T-helper 22 cell (primary cell): ENCODE measurements at regions not wholly inside any gene's neighbourhood (a gene's known extent, or its start where the extent isn't known, plus 50 kb on each side); places are given as distances from the start of the nearest gene placed in this dataset.

Experiments used
- DNase-seq: peaks from one replicate; pipeline ENCODE4 v3.0.0-alpha.2; 2020; ENCODE audit warnings: low read depth

DNA sequence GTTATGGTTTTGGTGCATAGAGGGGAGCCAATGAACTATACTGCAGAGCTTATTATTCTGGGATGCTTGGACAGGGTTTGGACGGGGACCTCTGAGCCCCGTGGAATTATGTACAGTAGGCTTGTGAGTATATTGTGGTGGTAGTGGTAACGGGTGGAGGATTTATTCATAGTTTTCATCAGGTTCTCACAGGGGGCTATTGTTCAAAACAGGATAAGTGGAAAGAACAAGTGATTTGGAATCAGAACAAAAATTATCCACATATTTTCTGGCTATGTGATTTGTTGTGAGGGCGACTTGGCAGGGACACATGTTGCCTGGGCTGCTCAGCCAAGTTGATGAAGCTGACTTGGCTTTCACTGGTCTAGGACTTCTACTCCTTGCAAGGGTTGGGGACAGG, 64.6 kb upstream of the ELOVL5 start:
- no peak for DNase-seq

GRCh38 chr6:53412751-53413150, 64.0 kb upstream of the ELOVL5 start:
- no peak for DNase-seq

DNA sequence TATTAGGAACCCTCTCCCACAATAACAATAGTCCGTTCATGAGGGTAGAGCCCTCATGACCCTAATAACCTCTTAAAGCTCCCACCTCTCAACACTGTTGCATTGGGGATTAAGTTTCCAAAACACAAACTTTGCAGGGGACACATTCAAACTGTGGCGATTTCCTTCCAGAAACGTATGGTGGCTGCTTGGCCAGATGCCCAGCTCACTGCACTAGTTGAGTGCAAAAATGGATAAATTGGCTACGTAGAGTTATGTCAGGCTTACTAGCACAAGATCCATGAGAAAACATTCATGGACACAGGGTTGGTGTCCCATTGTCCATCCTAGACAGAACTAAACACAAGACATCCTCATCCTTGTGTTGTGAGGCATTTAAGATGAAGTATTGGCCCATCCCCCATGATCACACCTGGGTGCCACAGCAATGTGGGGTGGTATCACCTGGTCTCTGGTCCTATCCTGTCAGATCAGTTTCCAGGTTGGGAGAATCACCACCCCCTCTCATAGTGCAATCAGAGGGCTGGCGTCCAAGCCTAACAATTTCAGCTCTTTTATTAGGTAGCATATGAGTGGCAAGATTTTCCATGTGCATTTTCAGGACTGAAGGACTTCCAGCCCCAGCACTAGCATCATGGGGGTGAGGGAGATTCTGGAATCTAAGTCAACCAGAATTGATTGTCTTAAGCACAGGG, 63.4 kb upstream of the ELOVL5 start:
- DNase-seq: no peak

DNA sequence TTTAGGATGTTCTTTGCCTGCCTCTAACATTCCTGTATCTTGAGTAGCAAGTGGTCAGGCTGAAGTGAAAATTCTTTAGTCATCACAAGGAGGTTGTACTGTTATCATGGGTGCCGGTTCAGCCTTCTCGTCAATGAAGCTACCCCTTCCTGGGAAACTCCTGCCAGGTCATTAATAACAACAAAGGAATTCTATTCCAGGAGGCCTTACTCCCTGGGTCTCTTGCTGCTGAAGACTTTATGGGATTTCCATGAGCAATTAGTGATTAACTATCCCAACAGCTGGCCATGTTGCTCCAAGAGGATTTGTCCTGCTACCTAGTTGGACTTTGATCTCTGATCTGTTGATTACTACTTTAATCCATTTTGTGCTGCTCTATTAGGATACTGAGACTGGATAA, 62.7 kb upstream of the ELOVL5 start:
- no peak for DNase-seq

GRCh38 chr6:53410508-53411258, 61.9 kb upstream of the ELOVL5 start:
- peak; percentile 35 for DNase-seq

- DNase-seq: no peak
Observed at GRCh38 chr6:53408826-53409225, 60.1 kb upstream of the ELOVL5 start.

DNA sequence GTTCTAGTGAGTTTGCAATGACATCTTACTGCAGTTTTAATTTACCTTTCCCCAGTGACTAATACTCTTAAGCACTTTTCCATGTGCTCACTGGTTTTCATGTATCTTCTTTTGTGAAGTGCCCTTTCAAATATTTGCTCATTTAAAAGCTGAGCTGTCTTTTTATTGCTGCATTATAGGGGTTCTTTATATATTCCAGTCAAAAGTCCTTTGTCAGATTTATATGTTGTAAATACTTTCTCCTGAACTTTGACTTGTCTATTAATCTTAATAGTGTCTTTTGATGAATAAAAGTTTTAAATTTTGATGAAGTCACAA, 50.2 kb upstream of the ELOVL5 start:
- DNase-seq: no peak

- no peak for DNase-seq
Observed at GRCh38 chr6:53398247-53399026, 49.7 kb upstream of the ELOVL5 start.
